ENCODE measurements at regions not wholly inside any gene's neighbourhood (a gene's known extent, or its start where the extent isn't known, plus 50 kb on each side); places are given as distances from the start of the nearest gene placed in this dataset.

DNA sequence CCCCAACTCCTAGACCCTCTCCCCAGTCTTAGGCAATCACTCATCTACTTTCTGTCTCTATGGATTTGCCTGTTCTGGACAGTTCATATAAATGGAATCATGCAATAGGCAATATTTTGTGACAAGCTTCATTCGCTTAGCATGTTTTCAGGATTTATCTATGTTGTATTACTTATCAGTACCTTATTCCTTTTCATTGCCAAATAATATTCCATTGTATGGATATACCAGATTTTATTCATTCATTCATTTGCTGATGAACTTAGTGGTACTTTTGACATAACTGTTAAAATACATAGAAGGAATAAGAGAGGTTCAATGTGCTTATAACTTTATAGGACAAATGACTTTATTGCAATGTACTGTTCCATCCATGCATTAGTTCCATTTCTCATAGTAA is 231.0 kb downstream of the SNX10 start:
- TF ChIP-seq, protein P1, sequence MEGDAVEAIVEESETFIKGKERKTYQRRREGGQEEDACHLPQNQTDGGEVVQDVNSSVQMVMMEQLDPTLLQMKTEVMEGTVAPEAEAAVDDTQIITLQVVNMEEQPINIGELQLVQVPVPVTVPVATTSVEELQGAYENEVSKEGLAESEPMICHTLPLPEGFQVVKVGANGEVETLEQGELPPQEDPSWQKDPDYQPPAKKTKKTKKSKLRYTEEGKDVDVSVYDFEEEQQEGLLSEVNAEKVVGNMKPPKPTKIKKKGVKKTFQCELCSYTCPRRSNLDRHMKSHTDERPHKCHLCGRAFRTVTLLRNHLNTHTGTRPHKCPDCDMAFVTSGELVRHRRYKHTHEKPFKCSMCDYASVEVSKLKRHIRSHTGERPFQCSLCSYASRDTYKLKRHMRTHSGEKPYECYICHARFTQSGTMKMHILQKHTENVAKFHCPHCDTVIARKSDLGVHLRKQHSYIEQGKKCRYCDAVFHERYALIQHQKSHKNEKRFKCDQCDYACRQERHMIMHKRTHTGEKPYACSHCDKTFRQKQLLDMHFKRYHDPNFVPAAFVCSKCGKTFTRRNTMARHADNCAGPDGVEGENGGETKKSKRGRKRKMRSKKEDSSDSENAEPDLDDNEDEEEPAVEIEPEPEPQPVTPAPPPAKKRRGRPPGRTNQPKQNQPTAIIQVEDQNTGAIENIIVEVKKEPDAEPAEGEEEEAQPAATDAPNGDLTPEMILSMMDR (IDR thresholded peaks at IDR 0.05): no peak
- TF ChIP-seq POLR2A (IDR thresholded peaks at IDR 0.05): no peak

Data from Peyer's patch (tissue), 4 donors.